T-helper 1 cell treated with Interleukin-12 subunit alpha and Interleukin-12 subunit beta and Interleukin-4 antibody, amounts not matched to agents 30 μg/mL and 1 μg/mL, for 36 hours (primary cell): ENCODE measurements at regions not wholly inside any gene's neighbourhood (a gene's known extent, or its start where the extent isn't known, plus 50 kb on each side); places are given as distances from the start of the nearest gene placed in this dataset.

Experiments
- H3K27ac Mint-ChIP-seq: one replicate; pipeline ENCODE4 v1.8.0; 2021; ENCODE audit warnings: mild to moderate bottlenecking, mixed read lengths
- H3K27me3 Mint-ChIP-seq: one replicate; pipeline ENCODE4 v1.8.0; 2021; ENCODE audit warnings: low read depth, mixed read lengths
- H3K36me3 Mint-ChIP-seq: one replicate; pipeline ENCODE4 v1.8.0; 2021; ENCODE audit warnings: low read depth, mixed read lengths
- H3K4me1 Mint-ChIP-seq: one replicate; pipeline ENCODE4 v1.8.0; 2021; ENCODE audit warnings: low read depth, mixed read lengths
- H3K4me3 Mint-ChIP-seq: one replicate; pipeline ENCODE4 v1.8.0; 2021; ENCODE audit warnings: mild to moderate bottlenecking, moderate library complexity, mixed read lengths
- H3K9me3 Mint-ChIP-seq: one replicate; pipeline ENCODE4 v1.8.0; 2021; ENCODE audit warnings: mixed read lengths

DNA sequence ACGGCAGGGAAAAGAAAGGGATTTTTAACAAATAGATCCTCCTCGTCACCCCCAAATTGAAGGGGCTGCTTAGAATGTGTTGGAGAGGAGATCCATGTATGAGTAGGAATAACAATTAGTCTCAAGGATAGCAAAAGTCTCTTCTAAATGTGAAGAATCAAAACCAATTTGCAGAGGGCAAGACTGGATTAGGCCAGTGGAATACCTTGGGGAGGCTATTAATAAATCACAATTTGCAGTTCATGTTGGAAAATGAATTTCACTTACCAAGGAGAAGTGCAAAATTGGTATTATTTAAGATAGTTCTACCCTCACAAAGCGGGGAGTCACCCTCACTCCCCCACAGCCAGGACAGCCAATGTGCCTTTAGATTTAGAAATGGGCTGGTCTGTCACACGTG lies 299.8 kb upstream of the SLC30A5 start:
- Mint-ChIP-seq H3K4me3 (no peak overlapping the region), H3K9me3 (no peaks in the 10 kb centered on the region), H3K4me1 (no peaks in the 10 kb centered on the region), H3K27me3 (peaks cover 4% of the 10 kb centered on the region), H3K27ac (no peak overlapping the region), H3K36me3 (no peaks in the 10 kb centered on the region)

DNA sequence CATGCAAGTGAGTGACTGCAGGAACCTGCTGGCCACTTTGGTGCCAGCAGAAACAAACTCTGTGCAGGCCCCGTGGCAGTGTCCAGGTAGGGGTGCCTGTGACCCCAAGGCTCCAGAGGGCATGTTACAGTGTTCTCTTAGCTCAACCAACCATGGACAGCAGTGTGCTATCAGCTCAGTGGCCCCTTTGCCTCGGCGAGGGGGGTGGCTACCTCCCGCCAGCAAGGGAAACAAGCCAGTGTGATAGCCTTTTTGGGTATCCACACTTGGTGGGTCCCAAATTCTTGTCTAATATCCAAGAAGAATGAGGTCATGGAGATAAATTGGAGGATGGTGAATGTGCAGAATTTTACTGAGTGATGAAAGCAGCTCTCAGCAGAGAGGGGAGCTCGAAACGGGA lies 298.6 kb upstream of the SLC30A5 start:
- Mint-ChIP-seq H3K36me3 (no peaks in the 10 kb centered on the region), H3K9me3 (no peaks in the 10 kb centered on the region), H3K4me1 (no peaks in the 10 kb centered on the region), H3K27me3 (peaks cover 4% of the 10 kb centered on the region), H3K4me3 (no peak overlapping the region), H3K27ac (no peak overlapping the region)

DNA sequence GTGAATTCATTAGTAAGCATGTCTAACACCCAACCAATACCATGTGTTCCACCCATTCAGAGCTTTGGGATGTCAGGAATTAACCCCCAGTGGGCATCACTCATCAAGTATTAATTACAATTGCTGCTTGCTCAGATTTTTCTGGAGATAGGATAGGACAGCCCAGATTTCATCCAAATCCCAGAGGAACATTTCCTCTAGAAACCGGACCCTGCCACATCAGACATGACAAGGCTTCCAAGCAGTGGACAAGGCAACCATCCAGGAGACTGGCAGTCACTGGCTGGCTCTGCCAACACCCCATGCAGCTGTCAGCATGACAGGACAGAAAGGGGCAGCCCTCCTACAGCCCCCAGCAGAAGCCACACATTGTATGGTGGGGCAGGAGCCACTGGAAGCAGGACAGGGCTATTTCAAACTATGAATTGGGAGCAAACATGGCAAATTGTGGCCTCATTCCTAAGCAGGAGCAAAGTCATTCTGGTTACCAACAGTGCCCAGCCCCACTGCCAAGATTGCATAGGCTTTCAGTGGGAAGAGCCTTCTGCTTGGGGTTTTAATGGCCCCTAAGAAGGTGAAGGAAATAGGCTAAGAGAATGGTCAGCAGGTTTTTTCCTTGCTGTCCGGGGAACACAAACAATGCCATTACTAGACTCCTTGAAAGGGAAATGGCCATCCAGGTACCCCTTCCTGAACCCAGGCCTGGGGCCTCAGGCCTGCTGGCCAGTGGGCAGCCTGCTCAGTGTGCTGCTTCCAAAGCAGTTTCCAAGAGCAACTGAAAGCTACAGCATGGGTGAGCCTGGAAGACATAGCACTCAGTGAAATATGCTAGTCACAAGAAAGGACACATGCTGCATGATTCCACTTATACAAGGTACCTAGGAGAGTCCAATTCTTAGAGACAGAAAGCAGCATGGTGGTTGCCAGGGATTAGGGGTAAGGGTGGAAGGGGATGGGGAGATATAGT lies 294.7 kb upstream of the SLC30A5 start:
- Mint-ChIP-seq H3K36me3 (no peaks in the 10 kb centered on the region), H3K4me3 (no peak overlapping the region), H3K27me3 (no peaks in the 10 kb centered on the region), H3K27ac (no peak overlapping the region), H3K4me1 (no peaks in the 10 kb centered on the region), H3K9me3 (no peaks in the 10 kb centered on the region)

DNA sequence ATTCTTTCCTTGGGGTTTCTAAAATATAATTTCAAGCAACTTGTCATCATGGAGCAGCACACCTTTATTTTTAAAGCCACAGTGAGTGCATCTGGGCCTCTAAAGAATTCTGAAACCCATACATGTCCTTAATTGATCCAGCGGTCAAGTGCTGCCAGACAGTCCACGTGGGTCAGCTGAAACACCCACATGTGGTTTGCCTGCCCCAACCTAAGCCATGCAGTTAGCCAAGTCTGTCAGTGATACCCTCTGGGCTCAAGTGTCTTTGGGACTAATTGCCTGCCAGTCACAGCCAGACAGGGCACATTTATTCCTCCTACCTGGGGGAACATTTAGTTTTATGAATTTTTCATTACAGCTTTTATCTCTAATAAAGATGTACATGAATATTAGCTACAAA lies 291.4 kb upstream of the SLC30A5 start:
- Mint-ChIP-seq H3K9me3 (no peaks in the 10 kb centered on the region), H3K27me3 (no peaks in the 10 kb centered on the region), H3K4me3 (no peak overlapping the region), H3K36me3 (no peaks in the 10 kb centered on the region), H3K27ac (no peak overlapping the region), H3K4me1 (no peaks in the 10 kb centered on the region)

DNA sequence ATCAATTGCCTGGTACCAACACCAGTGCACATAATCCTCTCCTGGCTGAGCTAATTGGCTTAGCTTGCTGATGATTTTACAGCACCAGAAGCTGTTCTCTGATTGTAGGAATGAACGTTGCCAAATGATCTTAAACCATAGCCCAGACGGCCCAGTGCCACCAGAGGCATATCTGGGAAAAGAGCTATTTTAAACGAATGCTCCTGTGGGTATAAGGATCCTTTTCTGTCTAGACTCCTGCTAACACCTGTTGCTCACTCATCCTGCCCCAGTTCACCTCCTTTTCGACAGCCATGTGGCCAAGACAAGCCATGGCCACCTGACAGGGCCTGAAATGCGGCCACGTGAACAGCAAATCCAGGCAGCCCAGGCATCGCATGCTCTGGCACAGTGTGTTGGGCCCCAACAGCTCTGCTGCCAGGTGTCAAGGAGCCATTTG lies 289.9 kb upstream of the SLC30A5 start:
- H3K27ac Mint-ChIP-seq = no peak overlapping the region
- no peaks in the 10 kb centered on the region for H3K27me3 Mint-ChIP-seq
- no peaks in the 10 kb centered on the region for H3K4me1 Mint-ChIP-seq
- H3K4me3 Mint-ChIP-seq = no peak overlapping the region
- H3K9me3 Mint-ChIP-seq = no peaks in the 10 kb centered on the region
- no peaks in the 10 kb centered on the region for H3K36me3 Mint-ChIP-seq

DNA sequence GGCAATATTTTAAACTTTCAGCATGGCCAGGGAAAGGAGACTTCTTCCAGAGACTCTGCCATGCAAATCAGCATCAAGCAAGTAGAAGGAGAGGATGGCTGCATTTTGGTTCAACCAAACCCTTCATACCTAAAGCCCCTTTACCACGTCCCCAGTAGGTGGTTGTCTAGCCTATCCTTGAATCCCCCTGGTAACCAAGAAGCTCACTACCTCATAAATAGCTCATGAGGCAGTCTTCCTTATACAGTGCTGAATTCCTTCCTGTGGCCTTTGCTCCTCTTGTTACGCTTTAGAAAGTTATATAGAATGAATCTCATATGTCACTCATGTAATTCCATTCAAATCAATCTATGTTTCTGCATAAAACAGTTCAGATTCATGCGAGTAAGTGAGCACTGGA lies 289.5 kb upstream of the SLC30A5 start:
- Mint-ChIP-seq H3K4me3 (no peak overlapping the region), H3K27ac (no peak overlapping the region), H3K9me3 (no peaks in the 10 kb centered on the region), H3K4me1 (no peaks in the 10 kb centered on the region), H3K36me3 (no peaks in the 10 kb centered on the region), H3K27me3 (no peaks in the 10 kb centered on the region)

DNA sequence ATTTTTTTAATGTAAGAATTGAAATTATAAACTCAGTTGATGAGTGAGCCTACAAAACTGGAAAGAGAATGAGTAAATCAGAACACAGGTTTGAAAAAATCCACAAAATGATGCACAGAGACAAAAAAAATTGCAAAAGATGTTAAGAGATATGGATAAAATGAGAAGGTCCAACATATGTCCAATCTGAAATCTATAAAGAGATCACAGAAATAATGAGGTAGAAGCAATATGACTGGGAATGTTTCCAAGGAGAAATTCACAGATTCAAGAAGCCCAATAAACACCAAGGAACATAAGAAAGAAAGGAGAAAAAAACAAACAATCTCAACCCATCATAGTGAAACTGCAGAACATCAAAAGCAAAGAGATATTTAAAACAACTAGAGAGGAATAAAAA lies 288.4 kb upstream of the SLC30A5 start:
- Mint-ChIP-seq H3K36me3 (no peaks in the 10 kb centered on the region), H3K4me3 (no peak overlapping the region), H3K4me1 (no peaks in the 10 kb centered on the region), H3K27me3 (no peaks in the 10 kb centered on the region), H3K9me3 (no peaks in the 10 kb centered on the region), H3K27ac (no peak overlapping the region)

DNA sequence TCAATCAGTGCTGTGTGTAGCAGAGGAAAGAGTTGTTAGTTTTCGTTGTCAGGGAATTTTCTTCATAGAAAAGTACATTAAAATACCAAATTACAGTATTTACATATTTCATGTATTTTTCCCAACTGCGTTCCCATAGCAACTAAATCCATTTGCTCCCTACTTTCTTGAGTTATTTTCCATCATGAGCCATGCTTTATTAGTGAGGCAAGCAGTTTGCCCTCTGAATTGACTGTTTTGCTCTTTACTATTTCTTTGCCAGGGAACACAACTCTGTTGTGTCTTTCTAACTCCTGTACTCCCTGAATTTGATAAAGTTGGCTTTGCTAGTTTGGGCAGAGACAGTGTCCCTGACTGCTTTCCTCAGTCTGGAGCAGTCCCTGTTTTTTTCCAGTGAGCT lies 276.2 kb upstream of the SLC30A5 start:
- Mint-ChIP-seq H3K4me3 (no peak overlapping the region), H3K27ac (no peak overlapping the region), H3K4me1 (no peaks in the 10 kb centered on the region), H3K36me3 (no peaks in the 10 kb centered on the region), H3K9me3 (no peaks in the 10 kb centered on the region), H3K27me3 (peaks cover 16% of the 10 kb centered on the region)

DNA sequence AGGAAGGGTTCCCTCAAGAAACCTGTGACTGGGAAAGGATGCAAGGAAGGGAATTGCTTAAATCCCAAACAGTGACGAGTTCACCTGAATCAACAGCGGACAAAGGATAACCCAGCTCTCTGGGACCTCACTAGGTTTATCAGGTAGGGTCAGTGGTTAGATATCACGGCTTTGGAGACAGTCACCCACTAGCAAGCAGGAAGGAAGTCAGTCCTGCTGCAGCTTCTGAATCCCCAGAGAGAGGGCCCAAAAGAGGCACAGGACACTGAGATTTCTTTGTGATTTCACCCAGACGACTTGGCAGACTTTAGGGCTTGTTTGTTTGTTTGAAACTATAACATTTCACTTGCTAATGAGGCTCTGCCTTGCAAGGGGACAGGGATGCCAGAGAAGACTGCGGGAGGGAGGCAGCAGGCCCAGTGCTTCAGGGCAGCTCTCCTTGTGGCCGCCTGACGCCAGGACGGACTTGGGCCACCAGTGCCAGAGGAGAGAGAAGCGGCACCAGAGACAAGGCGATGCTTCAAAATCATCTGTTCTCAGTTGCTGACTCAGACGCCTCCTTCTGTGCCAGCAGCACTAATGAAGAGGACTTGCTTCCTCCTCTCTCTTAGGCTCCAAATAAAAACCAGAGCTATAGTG lies 275.6 kb upstream of the SLC30A5 start:
- Mint-ChIP-seq H3K9me3 (no peaks in the 10 kb centered on the region), H3K27me3 (peaks cover 16% of the 10 kb centered on the region), H3K4me1 (no peaks in the 10 kb centered on the region)

DNA sequence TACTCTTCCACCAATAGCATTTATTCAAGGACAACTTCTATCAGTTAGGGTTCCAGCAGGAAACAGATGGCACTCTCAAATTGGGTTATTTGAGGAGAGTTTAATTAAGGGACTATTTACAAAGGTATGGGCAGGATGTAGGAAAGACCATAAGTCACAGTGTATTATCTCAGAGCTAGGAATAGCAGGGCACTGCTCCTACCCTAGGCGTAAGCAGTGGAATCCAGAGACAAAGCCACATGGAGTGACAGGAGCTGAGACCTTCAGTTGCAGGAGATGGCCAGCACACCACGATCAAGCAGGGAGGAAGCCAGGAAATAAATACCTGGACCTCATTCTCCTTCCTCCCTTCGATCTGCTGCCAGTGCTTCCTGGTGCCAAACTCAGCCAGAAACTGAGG lies 274.9 kb upstream of the SLC30A5 start:
- Mint-ChIP-seq H3K27ac (no peak overlapping the region), H3K36me3 (no peaks in the 10 kb centered on the region), H3K27me3 (peaks cover 13% of the 10 kb centered on the region), H3K4me1 (no peaks in the 10 kb centered on the region), H3K4me3 (no peak overlapping the region), H3K9me3 (no peaks in the 10 kb centered on the region)

More for the DNA sequence above, 275.6 kb upstream of the SLC30A5 start:
- H3K27ac Mint-ChIP-seq = no peak overlapping the region
- no peaks in the 10 kb centered on the region for H3K36me3 Mint-ChIP-seq
- no peak overlapping the region for H3K4me3 Mint-ChIP-seq

DNA sequence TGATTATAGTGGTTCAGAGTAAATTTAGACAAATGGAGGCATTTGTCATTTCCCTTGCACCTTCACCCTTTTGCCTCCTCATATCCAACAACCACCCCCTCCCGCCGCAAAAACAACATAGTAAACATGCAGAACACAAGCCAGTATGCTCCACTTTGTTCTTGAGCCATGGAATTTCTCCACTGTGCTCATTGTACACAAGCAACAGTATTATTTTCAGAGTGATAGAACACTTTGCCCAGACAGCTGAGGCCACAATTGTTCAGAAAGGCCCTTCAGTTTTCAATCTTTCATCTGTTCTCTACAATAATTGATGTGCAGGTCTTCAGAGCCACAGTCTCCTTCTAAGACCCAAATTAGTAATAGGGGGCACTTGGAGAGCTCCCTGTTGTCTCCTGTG lies 272.8 kb upstream of the SLC30A5 start:
- Mint-ChIP-seq H3K27me3 (peaks cover 16% of the 10 kb centered on the region), H3K27ac (no peak overlapping the region), H3K4me1 (no peaks in the 10 kb centered on the region), H3K4me3 (no peak overlapping the region), H3K36me3 (no peaks in the 10 kb centered on the region), H3K9me3 (no peaks in the 10 kb centered on the region)

DNA sequence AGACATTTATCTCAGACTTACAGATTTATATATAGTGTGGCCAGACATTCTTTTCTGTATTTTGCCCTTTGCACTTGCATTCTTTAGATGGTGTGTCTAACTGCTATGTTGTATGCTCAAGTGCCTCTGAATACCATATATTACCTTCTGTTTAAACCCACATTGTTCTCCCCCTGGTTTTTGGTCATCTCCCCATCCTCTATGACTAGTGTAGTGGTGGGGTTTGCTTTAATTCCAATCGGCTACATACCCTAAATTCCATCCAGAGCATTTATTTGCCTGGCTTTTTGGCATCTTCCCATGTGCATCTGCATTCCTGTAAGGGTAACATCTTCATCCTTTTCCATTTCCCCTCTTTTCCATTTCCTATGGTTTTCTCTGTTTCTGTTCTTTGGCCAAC lies 271.0 kb upstream of the SLC30A5 start:
- Mint-ChIP-seq H3K4me1 (no peaks in the 10 kb centered on the region), H3K27me3 (peaks cover 16% of the 10 kb centered on the region), H3K4me3 (no peak overlapping the region), H3K9me3 (no peaks in the 10 kb centered on the region), H3K36me3 (no peaks in the 10 kb centered on the region), H3K27ac (no peak overlapping the region)

DNA sequence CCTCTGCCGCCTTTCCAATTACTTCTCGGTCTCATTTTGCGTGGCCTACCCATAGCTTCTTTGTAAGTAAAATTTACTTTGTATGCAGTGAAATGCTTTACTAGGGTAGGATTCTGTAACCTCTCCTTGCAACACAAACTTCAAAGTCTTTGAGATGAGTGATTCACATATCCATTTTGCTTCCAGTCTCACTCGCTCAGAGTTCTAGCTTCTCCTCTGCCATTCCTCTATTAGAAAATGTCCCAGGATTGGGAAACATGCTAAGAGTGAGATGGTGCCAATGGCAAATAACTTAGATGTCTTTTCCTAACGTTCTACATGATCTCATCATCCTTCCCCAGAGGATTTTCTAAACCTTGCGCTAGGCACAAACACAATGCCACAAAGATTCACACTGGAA lies 270.5 kb upstream of the SLC30A5 start:
- Mint-ChIP-seq H3K27ac (no peak overlapping the region), H3K4me1 (no peaks in the 10 kb centered on the region), H3K27me3 (peaks cover 16% of the 10 kb centered on the region), H3K36me3 (no peaks in the 10 kb centered on the region), H3K4me3 (no peak overlapping the region), H3K9me3 (no peaks in the 10 kb centered on the region)

DNA sequence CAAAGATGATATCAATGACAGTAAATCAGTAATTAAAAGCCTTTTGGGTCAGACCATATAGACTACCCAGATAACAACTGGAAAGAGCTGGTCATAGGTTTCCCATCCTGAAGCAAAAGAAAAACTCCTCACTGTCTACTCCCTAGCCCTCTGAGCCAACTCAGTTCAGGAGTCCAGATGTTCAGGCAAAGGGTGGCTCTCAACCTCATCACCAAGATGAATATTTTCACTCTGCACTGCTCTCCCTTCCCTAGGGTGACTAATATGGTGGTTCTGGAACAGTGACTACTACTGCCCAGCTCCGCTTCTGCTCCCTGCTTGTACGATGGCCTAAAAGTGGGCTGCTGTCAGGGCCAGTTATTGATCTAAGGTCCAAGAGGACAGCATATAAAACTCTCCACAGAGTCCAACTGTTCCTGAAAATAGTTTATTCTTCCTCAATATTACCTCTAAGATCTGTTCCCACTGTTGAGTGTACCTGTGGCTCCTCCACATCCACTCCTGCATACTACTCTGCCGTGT lies 263.4 kb upstream of the SLC30A5 start:
- Mint-ChIP-seq H3K9me3 (no peaks in the 10 kb centered on the region), H3K27me3 (peaks cover 13% of the 10 kb centered on the region), H3K36me3 (no peaks in the 10 kb centered on the region), H3K4me3 (no peak overlapping the region), H3K27ac (no peak overlapping the region), H3K4me1 (no peaks in the 10 kb centered on the region)

DNA sequence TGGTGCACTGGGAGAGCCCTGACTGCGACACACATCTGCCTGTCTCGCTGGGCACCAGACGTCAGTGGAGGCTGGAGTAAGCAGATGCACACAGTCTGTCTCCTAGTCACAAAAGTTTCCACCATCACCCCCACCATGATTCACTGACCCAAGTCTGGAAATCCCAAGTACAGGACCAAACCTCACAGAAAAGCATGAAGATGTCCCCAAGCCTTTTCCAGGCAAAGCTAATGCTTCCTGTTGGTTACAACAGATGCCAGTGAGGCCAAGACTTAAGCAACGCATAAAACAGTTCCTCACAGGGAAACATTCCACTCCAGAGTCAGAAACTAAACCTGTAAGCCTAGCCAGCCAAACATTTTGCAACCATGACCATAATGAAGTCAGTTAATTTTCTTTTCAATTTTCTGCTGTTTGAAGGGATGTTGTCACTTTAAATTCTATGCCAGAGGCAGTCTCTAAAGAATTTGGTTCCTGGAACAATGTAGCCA lies 259.3 kb upstream of the SLC30A5 start:
- Mint-ChIP-seq H3K27me3 (peaks cover 14% of the 10 kb centered on the region), H3K27ac (no peak overlapping the region), H3K4me3 (no peak overlapping the region), H3K4me1 (no peaks in the 10 kb centered on the region), H3K36me3 (no peaks in the 10 kb centered on the region), H3K9me3 (no peaks in the 10 kb centered on the region)
